WTC11 (cell line): ENCODE measurements at regions not wholly inside any gene's neighbourhood (a gene's known extent, or its start where the extent isn't known, plus 50 kb on each side); places are given as distances from the start of the nearest gene placed in this dataset.

Source experiments
- ATAC-seq: fragments of 200-7000 bp; cut with Tn5 transposase; 2 replicates; pipeline ENCODE4 v1.10.0; 2021; ENCODE audit warnings: mild to moderate bottlenecking, moderate library complexity
- CTCF ChIA-PET: fragments of 300-600 bp; sonication (Branson Sonifier 250); formaldehyde crosslinking; loops from one replicate; lab custom pipeline; 2021; ENCODE audit warnings: antibody characterized with exemption; lab: Charles Lee
- POLR2A ChIA-PET: fragments of 350-600 bp; sonication (Branson Sonifier 250); formaldehyde crosslinking; loops from one replicate; lab custom pipeline; 2021; ENCODE audit warnings: antibody characterized with exemption; lab: Charles Lee
- DNase-seq: peaks from one replicate; pipeline ENCODE4 v3.0.0; 2021; ENCODE audit warnings: low spot score
- H3K27ac Mint-ChIP-seq: 2 replicates; pipeline ENCODE4 v1.8.0; 2021; ENCODE audit warnings: mixed read lengths
- H3K27me3 Mint-ChIP-seq: 2 replicates; pipeline ENCODE4 v1.8.0; 2021; ENCODE audit warnings: low read depth, mild to moderate bottlenecking, moderate library complexity, mixed read lengths
- H3K36me3 Mint-ChIP-seq: 2 replicates; pipeline ENCODE4 v1.8.0; 2021; ENCODE audit warnings: mixed read lengths
- H3K4me1 Mint-ChIP-seq: 2 replicates; pipeline ENCODE4 v1.8.0; 2022; ENCODE audit warnings: mixed read lengths
- H3K4me3 Mint-ChIP-seq: 2 replicates; pipeline ENCODE4 v1.8.0; 2021; ENCODE audit warnings: mild to moderate bottlenecking, moderate library complexity, mixed read lengths
- H3K9me3 Mint-ChIP-seq: 2 replicates; pipeline ENCODE4 v1.8.0; 2021; ENCODE audit warnings: mixed read lengths
- AFF4 ChIP-seq: sonication (generic); formaldehyde crosslinking; IDR thresholded peaks from 2 replicates; pipeline ENCODE4 v1.8.1; 2023; ENCODE audit warnings: mild to moderate bottlenecking, missing genetic modification reagents, borderline replicate concordance
- CDX4 ChIP-seq: fragments of 250-450 bp; sonication (Bioruptor Pico); IDR thresholded peaks from 2 replicates; pipeline ENCODE4 v1.9.0; 2021; ENCODE audit warnings: moderate library complexity, mild to moderate bottlenecking, inconsistent platforms, borderline replicate concordance
- CTCF ChIP-seq: fragments of 200-600 bp; IDR thresholded peaks from 2 replicates; pipeline ENCODE4 v1.8.0; 2022; ENCODE audit warnings: antibody characterized with exemption
- FOXK1 ChIP-seq: sonication (generic); formaldehyde crosslinking; IDR thresholded peaks from 2 replicates; pipeline ENCODE4 v1.8.0; 2022; ENCODE audit warnings: mild to moderate bottlenecking, moderate library complexity, missing genetic modification reagents
- FOXP1 ChIP-seq: sonication (generic); formaldehyde crosslinking; IDR thresholded peaks from 2 replicates; pipeline ENCODE4 v1.8.0; 2022; ENCODE audit warnings: missing genetic modification reagents, mild to moderate bottlenecking, moderate library complexity, borderline replicate concordance
- GRHL2 ChIP-seq: fragments of 250-450 bp; sonication (Bioruptor Pico); IDR thresholded peaks from 2 replicates; pipeline ENCODE4 v1.8.0; 2022; ENCODE audit warnings: mild to moderate bottlenecking, moderate library complexity; ENCODE audit not compliant: insufficient replicate concordance, severe bottlenecking
- IRF1 ChIP-seq: sonication (generic); formaldehyde crosslinking; IDR thresholded peaks from 2 replicates; pipeline ENCODE4 v1.8.0; 2023; ENCODE audit warnings: missing genetic modification reagents
- NFATC4 ChIP-seq: fragments of 250-450 bp; sonication (Bioruptor Pico); IDR thresholded peaks from 2 replicates; pipeline ENCODE4 v1.9.0; 2021; ENCODE audit warnings: mild to moderate bottlenecking
- NFE2L1 ChIP-seq: sonication (generic); formaldehyde crosslinking; IDR thresholded peaks from 2 replicates; pipeline ENCODE4 v1.8.1; 2023; ENCODE audit warnings: missing genetic modification reagents
- NR1H2 ChIP-seq: sonication (generic); formaldehyde crosslinking; IDR thresholded peaks from 2 replicates; pipeline ENCODE4 v1.9.0; 2021; ENCODE audit warnings: mild to moderate bottlenecking, moderate library complexity, missing genetic modification reagents
- SMAD3 ChIP-seq: sonication (generic); formaldehyde crosslinking; IDR thresholded peaks from 2 replicates; pipeline ENCODE4 v1.8.0; 2022; ENCODE audit warnings: missing genetic modification reagents, mild to moderate bottlenecking, borderline replicate concordance
- SMAD4 ChIP-seq: sonication (generic); formaldehyde crosslinking; IDR thresholded peaks from 2 replicates; pipeline ENCODE4 v1.8.0; 2022; ENCODE audit warnings: mild to moderate bottlenecking, missing genetic modification reagents
- SOX15 ChIP-seq: fragments of 250-450 bp; sonication (Bioruptor Pico); IDR thresholded peaks from 2 replicates; pipeline ENCODE4 v1.9.0; 2021; ENCODE audit warnings: mild to moderate bottlenecking
- SP1 ChIP-seq: sonication (generic); formaldehyde crosslinking; conservative IDR thresholded peaks from 2 replicates; pipeline ENCODE4 v1.8.1; 2022; ENCODE audit warnings: missing genetic modification reagents
- ZNF138 ChIP-seq: sonication (generic); formaldehyde crosslinking; conservative IDR thresholded peaks from 2 replicates; pipeline ENCODE4 v1.8.1; 2022; ENCODE audit warnings: mild to moderate bottlenecking, moderate library complexity, missing genetic modification reagents
- ZNF425 ChIP-seq: fragments of 250-450 bp; sonication (Bioruptor Pico); conservative IDR thresholded peaks from 2 replicates; pipeline ENCODE4 v1.9.0; 2021; ENCODE audit warnings: mild to moderate bottlenecking
- ZNF512 ChIP-seq: sonication (generic); formaldehyde crosslinking; IDR thresholded peaks from 2 replicates; pipeline ENCODE4 v1.8.1; 2022; ENCODE audit warnings: missing genetic modification reagents, borderline replicate concordance
- ZSCAN18 ChIP-seq: fragments of 250-450 bp; sonication (Bioruptor Pico); IDR thresholded peaks from 2 replicates; pipeline ENCODE4 v2.1.2; 2022; ENCODE audit warnings: mild to moderate bottlenecking, moderate library complexity

- TF ChIP-seq IRF1 (CRISPR knock-in tag): no peak
- TF ChIP-seq SP1 (CRISPR knock-in tag): no peak
- TF ChIP-seq CTCF: no peak
- TF ChIP-seq ZSCAN18: no peak
- TF ChIP-seq, all 79 proteins: peak for 0
Observed at GRCh38 chr5:75894482-75894881, 177.2 kb upstream of the POC5 start (continued).

- no peaks in the 10 kb centered on the region; the same call in 1 of the 2 replicates for H3K27me3 Mint-ChIP-seq
- CTCF ChIA-PET: no interaction called here
Observed at GRCh38 chr5:75891736-75892135, 174.5 kb upstream of the POC5 start.

GRCh38 chr5:75891020-75891419 lies 173.8 kb upstream of the POC5 start:
- Mint-ChIP-seq H3K36me3 (no peaks in the 10 kb centered on the region), H3K4me1 (0 out of 2 replicates have a peak, but pooled peaks cover 4% of the 10 kb centered on the region), H3K4me3 (no peak overlapping the region), H3K27me3 (no peaks in the 10 kb centered on the region; the same call in 1 of the 2 replicates), H3K27ac (no peak overlapping the region), H3K9me3 (peaks cover 15% of the 10 kb centered on the region)
- CTCF ChIA-PET: no interaction called here
- DNase-seq: no peak
- POLR2A ChIA-PET: no interaction called here
- no peak for ATAC-seq
- no peak for TF ChIP-seq SOX15 (CRISPR knock-in tag)
- no peak for TF ChIP-seq ZNF138 (CRISPR knock-in tag)
- no peak for TF ChIP-seq NFE2L1 (CRISPR knock-in tag)
- no peak for TF ChIP-seq SMAD4 (CRISPR knock-in tag)
- no peak for TF ChIP-seq NFATC4 (CRISPR knock-in tag)
- no peak for TF ChIP-seq SMAD3
- TF ChIP-seq ZNF425 (CRISPR knock-in tag): no peak
- no peak for TF ChIP-seq FOXP1 (CRISPR knock-in tag)
- no peak for TF ChIP-seq ZNF512 (CRISPR knock-in tag)
- no peak for TF ChIP-seq NR1H2 (CRISPR knock-in tag)

More at GRCh38 chr5:75891736-75892135, 174.5 kb upstream of the POC5 start:
- TF ChIP-seq AFF4 (CRISPR knock-in tag) (no peak), GRHL2 (no peak), FOXK1 (CRISPR knock-in tag) (no peak), CDX4 (CRISPR knock-in tag) (no peak)
- DNase-seq (no peak), ATAC-seq (no peak)
- Mint-ChIP-seq H3K4me3 (no peak overlapping the region), H3K36me3 (no peaks in the 10 kb centered on the region), H3K27ac (no peak overlapping the region), H3K4me1 (no peaks in the 10 kb centered on the region), H3K9me3 (peaks cover 15% of the 10 kb centered on the region)
- POLR2A ChIA-PET: no interaction called here
